Peyer's patch (tissue), 4 donors: ENCODE measurements at regions not wholly inside any gene's neighbourhood (a gene's known extent, or its start where the extent isn't known, plus 50 kb on each side); places are given as distances from the start of the nearest gene placed in this dataset.

Experiments used
- DNase-seq, 3 donors: peaks; one replicate each; pipeline ENCODE4 v3.0.0-alpha.2; 2017 to 2019
- H3K27ac ChIP-seq, 4 donors: fragments of 200-600 bp; sonication (generic); one replicate each; pipeline ENCODE4 v1.5.1; 2016 to 2019
- H3K27me3 ChIP-seq, 2 donors: fragments of 200-600 bp; sonication (generic); one replicate each; pipeline ENCODE4 v1.5.1; 2019
- H3K36me3 ChIP-seq, 3 donors: fragments of 200-600 bp; sonication (generic); one replicate each; pipeline ENCODE4 v1.5.1; 2016 to 2019
- H3K4me1 ChIP-seq, 4 donors: fragments of 200-600 bp; sonication (generic); one replicate each; pipeline ENCODE4 v1.5.1; 2016 to 2019
- H3K4me3 ChIP-seq, 4 donors: fragments of 200-600 bp; sonication (generic); 1 replicate in 3 of 4; 2 replicates in 1 of 4; pipeline ENCODE4 v1.5.1; 2016 to 2019; ENCODE audit warnings: mild to moderate bottlenecking in 1 of 4
- H3K9me3 ChIP-seq, 4 donors: fragments of 200-600 bp; sonication (generic); one replicate each; pipeline ENCODE4 v1.5.1; 2016 to 2019; ENCODE audit warnings: mild to moderate bottlenecking in 1 of 4
- CTCF ChIP-seq, 6 experiments: fragments of 450-650 bp in 4 of 6; fragments of 200-600 bp in 2 of 6; sonication (generic) in 1 of 6; IDR thresholded peaks; one replicate each; pipeline ENCODE4 v1.5.1; 2017 to 2019; ENCODE audit warnings: antibody characterized with exemption in 6 of 6, mild to moderate bottlenecking in 3 of 6, moderate library complexity in 1 of 6
- POLR2A ChIP-seq, 2 donors: fragments of 450-650 bp; IDR thresholded peaks; one replicate each; pipeline ENCODE4 v1.5.1; 2017; ENCODE audit warnings: antibody characterized with exemption in 2 of 2, mild to moderate bottlenecking in 2 of 2, moderate library complexity in 2 of 2

DNA sequence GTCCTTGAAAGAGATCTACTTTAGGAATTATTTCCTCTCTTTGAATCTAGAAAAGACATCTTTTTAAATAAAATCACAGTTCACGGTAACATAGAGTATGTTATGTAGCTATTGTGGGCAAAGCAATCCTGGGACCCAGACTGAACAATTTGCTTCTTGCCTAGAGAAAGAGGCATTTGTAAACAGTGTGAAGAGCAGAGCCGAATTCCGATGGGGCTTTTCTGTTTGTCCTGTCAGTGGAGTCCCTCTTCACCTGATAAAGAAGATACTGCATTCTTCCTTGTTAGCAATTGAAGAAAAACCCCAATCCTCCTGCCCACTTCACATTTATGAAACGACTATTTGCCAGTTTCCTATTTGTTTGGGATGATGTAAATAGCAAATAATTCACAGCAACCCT, 462.9 kb downstream of the WDR72 start:
- no peak overlapping the region for H3K27ac ChIP-seq
- no peak for DNase-seq
- TF ChIP-seq CTCF (IDR thresholded peaks at IDR 0.05) (no peak), POLR2A (IDR thresholded peaks at IDR 0.05) (no peak)
- no peaks in the 10 kb centered on the region for H3K4me1 ChIP-seq
- H3K4me3 ChIP-seq, result no peak overlapping the region
- H3K9me3 ChIP-seq, result no peaks in the 10 kb centered on the region
- no peaks in the 10 kb centered on the region for H3K27me3 ChIP-seq
- H3K36me3 ChIP-seq, result no peaks in the 10 kb centered on the region

- H3K4me1 ChIP-seq, result no peaks in the 10 kb centered on the region
- no peak overlapping the region for H3K27ac ChIP-seq
- H3K4me3 ChIP-seq, result no peak overlapping the region
- no peaks in the 10 kb centered on the region for H3K9me3 ChIP-seq
- no peaks in the 10 kb centered on the region for H3K36me3 ChIP-seq
- no peaks in the 10 kb centered on the region for H3K27me3 ChIP-seq
- DNase-seq, result no peak
- TF ChIP-seq POLR2A (IDR thresholded peaks at IDR 0.05) (no peak), CTCF (IDR thresholded peaks at IDR 0.05) (no peak)
Observed at GRCh38 chr15:53295574-53295973, 463.9 kb downstream of the WDR72 start.

- Histone ChIP-seq H3K4me1 (no peaks in the 10 kb centered on the region), H3K36me3 (no peaks in the 10 kb centered on the region), H3K4me3 (no peak overlapping the region), H3K9me3 (no peaks in the 10 kb centered on the region), H3K27me3 (no peaks in the 10 kb centered on the region), H3K27ac (no peak overlapping the region)
- TF ChIP-seq POLR2A (IDR thresholded peaks at IDR 0.05), result no peak
- TF ChIP-seq CTCF (IDR thresholded peaks at IDR 0.05), result no peak
- no peak for DNase-seq
Observed at GRCh38 chr15:53288542-53288941, 470.9 kb downstream of the WDR72 start.

- TF ChIP-seq CTCF (IDR thresholded peaks at IDR 0.05) (no peak), POLR2A (IDR thresholded peaks at IDR 0.05) (no peak)
- no peak for DNase-seq
- H3K27ac ChIP-seq, result no peak overlapping the region
- no peak overlapping the region for H3K4me3 ChIP-seq
- H3K36me3 ChIP-seq, result no peaks in the 10 kb centered on the region
- no peaks in the 10 kb centered on the region for H3K9me3 ChIP-seq
- H3K4me1 ChIP-seq, result no peaks in the 10 kb centered on the region
- H3K27me3 ChIP-seq, result no peaks in the 10 kb centered on the region
Observed at GRCh38 chr15:53274630-53275029, 484.5 kb upstream of the ONECUT1 start.

GRCh38 chr15:53272116-53272515, 482.0 kb upstream of the ONECUT1 start:
- Histone ChIP-seq H3K36me3 (no peaks in the 10 kb centered on the region), H3K4me3 (no peak overlapping the region), H3K9me3 (no peaks in the 10 kb centered on the region), H3K27ac (no peak overlapping the region), H3K27me3 (no peaks in the 10 kb centered on the region), H3K4me1 (no peaks in the 10 kb centered on the region)
- DNase-seq, result no peak
- TF ChIP-seq CTCF (IDR thresholded peaks at IDR 0.05) (no peak), POLR2A (IDR thresholded peaks at IDR 0.05) (no peak)

- no peak overlapping the region for H3K4me3 ChIP-seq
- no peaks in the 10 kb centered on the region for H3K27me3 ChIP-seq
- no peaks in the 10 kb centered on the region for H3K36me3 ChIP-seq
- DNase-seq, result no peak
- no peaks in the 10 kb centered on the region for H3K9me3 ChIP-seq
- TF ChIP-seq POLR2A (IDR thresholded peaks at IDR 0.05) (no peak), CTCF (IDR thresholded peaks at IDR 0.05) (no peak)
- no peak overlapping the region for H3K27ac ChIP-seq
- no peaks in the 10 kb centered on the region for H3K4me1 ChIP-seq
Observed at GRCh38 chr15:53266176-53266575, 476.0 kb upstream of the ONECUT1 start.
